CD14-positive monocyte (primary cell): ENCODE measurements at regions not wholly inside any gene's neighbourhood (a gene's known extent, or its start where the extent isn't known, plus 50 kb on each side); places are given as distances from the start of the nearest gene placed in this dataset.

ENCODE experiments used
- DNase-seq, 3 donors: peaks; one replicate each; pipeline ENCODE4 v3.0.0-alpha.2; 2011 to 2022
- H2AFZ ChIP-seq: 2 replicates; pipeline ENCODE4 v1.6.0; 2012; ENCODE audit warnings: mild to moderate bottlenecking, low read depth, low read length, inconsistent platforms; ENCODE audit not compliant: insufficient read depth, poor library complexity, severe bottlenecking
- H3K27ac ChIP-seq, 2 donors: 1 replicate in 1 of 2; 2 replicates in 1 of 2; pipeline ENCODE4 v1.5.1; 2012 to 2013; ENCODE audit warnings: low read length in 2 of 2, control low read depth in 1 of 2, inconsistent platforms in 1 of 2, low read depth in 1 of 2, mild to moderate bottlenecking in 1 of 2
- H3K27me3 ChIP-seq, 2 donors: one replicate each; pipeline versions ENCODE4 v1.6.0 to v1.6.1; 2011 to 2013; ENCODE audit warnings: low read length in 2 of 2; ENCODE audit not compliant: control insufficient read depth in 2 of 2, insufficient read depth in 2 of 2
- H3K36me3 ChIP-seq, 2 donors: replicated peaks in 1 of 2; 1 replicate in 1 of 2; 2 replicates in 1 of 2; pipeline versions ENCODE4 v1.5.1 to v1.6.1; 2012 to 2013; ENCODE audit warnings: low read length in 2 of 2, control low read depth in 1 of 2, inconsistent platforms in 1 of 2, mild to moderate bottlenecking in 1 of 2; ENCODE audit not compliant: insufficient read depth in 2 of 2, control insufficient read depth in 1 of 2
- H3K4me1 ChIP-seq, 2 donors: 1 replicate in 1 of 2; 2 replicates in 1 of 2; pipeline versions ENCODE4 v1.5.1 to v1.6.1; 2012 to 2013; ENCODE audit warnings: low read length in 2 of 2, control low read depth in 1 of 2, inconsistent platforms in 1 of 2, mild to moderate bottlenecking in 1 of 2, moderate library complexity in 1 of 2; ENCODE audit not compliant: insufficient read depth in 2 of 2, control insufficient read depth in 1 of 2
- H3K4me2 ChIP-seq: replicated peaks from 2 replicates; pipeline ENCODE3; 2012; ENCODE audit warnings: low read length, moderate library complexity, mild to moderate bottlenecking; ENCODE audit not compliant: poor library complexity, severe bottlenecking; ENCODE audit errors: extremely low read depth
- H3K4me3 ChIP-seq, 3 experiments: fragments of 200-600 bp in 1 of 3; sonication (generic) in 1 of 3; replicated peaks in 1 of 3; 1 replicate in 2 of 3; 2 replicates in 1 of 3; pipeline ENCODE4 v1.5.1; 2011 to 2013; ENCODE audit warnings: low read length in 3 of 3, mild to moderate bottlenecking in 3 of 3, control low read depth in 2 of 3, low read depth in 2 of 3, inconsistent platforms in 1 of 3, moderate library complexity in 1 of 3
- H3K79me2 ChIP-seq: 2 replicates; pipeline ENCODE4 v1.6.0; 2012; ENCODE audit warnings: mild to moderate bottlenecking, control low read depth, inconsistent platforms, low read length, moderate library complexity; ENCODE audit not compliant: insufficient read depth
- H3K9ac ChIP-seq: 2 replicates; pipeline ENCODE4 v1.6.0; 2017; ENCODE audit warnings: low read length, mild to moderate bottlenecking; ENCODE audit not compliant: insufficient read depth, poor library complexity, severe bottlenecking
- H3K9me3 ChIP-seq, 2 donors: replicated peaks in 1 of 2; 1 replicate in 1 of 2; 2 replicates in 1 of 2; pipeline versions ENCODE4 v1.5.1 to v1.6.1; 2012 to 2013; ENCODE audit warnings: low read length in 2 of 2, control low read depth in 1 of 2; ENCODE audit not compliant: control insufficient read depth in 1 of 2, insufficient read depth in 1 of 2
- H4K20me1 ChIP-seq: 2 replicates; pipeline ENCODE4 v1.6.0; 2012; ENCODE audit warnings: mild to moderate bottlenecking, low read length, control low read depth, moderate library complexity; ENCODE audit not compliant: insufficient read depth
- H3K27ac Mint-ChIP-seq, 7 donors: one replicate each; pipeline ENCODE4 v1.8.0; 2020; ENCODE audit warnings: mild to moderate bottlenecking in 7 of 7, mixed read lengths in 7 of 7, moderate library complexity in 6 of 7, inconsistent platforms in 2 of 7
- H3K27me3 Mint-ChIP-seq, 3 donors: one replicate each; pipeline ENCODE4 v1.8.0; 2021 to 2022; ENCODE audit warnings: low read depth in 3 of 3, mild to moderate bottlenecking in 3 of 3, mixed read lengths in 3 of 3, moderate library complexity in 3 of 3, inconsistent platforms in 1 of 3
- H3K36me3 Mint-ChIP-seq, 2 donors: one replicate each; pipeline ENCODE4 v1.8.0; 2020; ENCODE audit warnings: mixed read lengths in 2 of 2, inconsistent platforms in 1 of 2, mild to moderate bottlenecking in 1 of 2
- H3K4me1 Mint-ChIP-seq: one replicate; pipeline ENCODE4 v1.8.0; 2020; ENCODE audit warnings: mild to moderate bottlenecking, mixed read lengths
- H3K4me3 Mint-ChIP-seq, 2 donors: one replicate each; pipeline ENCODE4 v1.8.0; 2020; ENCODE audit warnings: mild to moderate bottlenecking in 2 of 2, mixed read lengths in 2 of 2, moderate library complexity in 1 of 2
- H3K9me3 Mint-ChIP-seq, 7 donors: one replicate each; pipeline ENCODE4 v1.8.0; 2020 to 2022; ENCODE audit warnings: mixed read lengths in 7 of 7, mild to moderate bottlenecking in 6 of 7, moderate library complexity in 6 of 7, inconsistent platforms in 2 of 7
- CTCF ChIP-seq: fragments of 200-600 bp; IDR thresholded peaks from one replicate; pipeline ENCODE4 v1.8.0; 2022; ENCODE audit warnings: antibody characterized with exemption, mild to moderate bottlenecking
- WGBS: methylation state at CpG from one replicate; pipeline ENCODE4 v1.1.5; 2013; ENCODE audit warnings: missing lambda C conversion rate; ENCODE audit not compliant: insufficient coverage; 5-methylcytosine and 5-hydroxymethylcytosine counted together
- intact Hi-C, 2 donors: fragments of 100-400 bp; cut with micrococcal nuclease; formaldehyde crosslinking; loops; one replicate each; pipeline versions ENCODE4 v1.15.0 to v1.15.1; 2023

- no peak overlapping the region for H3K27ac ChIP-seq
- no CpG with 5 or more reads among the region's 7 CpGs for WGBS
- no peak overlapping the region for H3K9ac ChIP-seq
- no peak overlapping the region for H3K4me3 ChIP-seq
- Mint-ChIP-seq H3K4me1 (no peaks in the 10 kb centered on the region), H3K9me3 (peaks cover 0 to 5% (median 2%) of the 10 kb centered on the region in 7 donors), H3K4me3 (no peak overlapping the region), H3K27me3 (no peaks in the 10 kb centered on the region), H3K36me3 (no peaks in the 10 kb centered on the region), H3K27ac (no peak overlapping the region)
- no peak for DNase-seq
- TF ChIP-seq CTCF, result no peak
- H3K79me2 ChIP-seq, result no peaks in the 10 kb centered on the region
- intact Hi-C loops, result no loop called here
- H3K36me3 ChIP-seq, result no peaks in the 10 kb centered on the region
- no peak overlapping the region for H3K4me2 ChIP-seq
- no peak overlapping the region for H2AFZ ChIP-seq
- H3K9me3 ChIP-seq, result peaks cover 5 to 24% of the 10 kb centered on the region in 2 donors
- no peaks in the 10 kb centered on the region for H3K27me3 ChIP-seq
- no peaks in the 10 kb centered on the region for H4K20me1 ChIP-seq
- no peaks in the 10 kb centered on the region for H3K4me1 ChIP-seq
These were observed 2170.8 kb upstream of the PCDH20 start for GRCh38 chr13:63586467-63586866.

GRCh38 chr13:63578796-63579195 lies 2163.1 kb upstream of the PCDH20 start:
- Mint-ChIP-seq H3K27me3 (no peaks in the 10 kb centered on the region), H3K9me3 (peaks cover 3 to 11% (median 7%) of the 10 kb centered on the region in 7 donors), H3K4me1 (no peaks in the 10 kb centered on the region), H3K36me3 (no peaks in the 10 kb centered on the region), H3K27ac (no peak overlapping the region), H3K4me3 (no peak overlapping the region)
- no peak for DNase-seq
- no peaks in the 10 kb centered on the region for H4K20me1 ChIP-seq
- H3K27me3 ChIP-seq, result no peaks in the 10 kb centered on the region
- no peak overlapping the region for H3K27ac ChIP-seq
- WGBS, result no CpG with 5 or more reads among the region's 2 CpGs
- no peaks in the 10 kb centered on the region for H3K36me3 ChIP-seq
- H3K9me3 ChIP-seq, result peaks cover 8 to 16% of the 10 kb centered on the region in 2 donors
- H3K79me2 ChIP-seq, result no peaks in the 10 kb centered on the region
- intact Hi-C loops, result no loop called here
- no peak overlapping the region for H2AFZ ChIP-seq
- no peak overlapping the region for H3K4me2 ChIP-seq
- H3K9ac ChIP-seq, result no peak overlapping the region
- no peak overlapping the region for H3K4me3 ChIP-seq
- H3K4me1 ChIP-seq, result no peaks in the 10 kb centered on the region
- TF ChIP-seq CTCF, result no peak
